ENCODE measurements at regions not wholly inside any gene's neighbourhood (a gene's known extent, or its start where the extent isn't known, plus 50 kb on each side); places are given as distances from the start of the nearest gene placed in this dataset.

DNA sequence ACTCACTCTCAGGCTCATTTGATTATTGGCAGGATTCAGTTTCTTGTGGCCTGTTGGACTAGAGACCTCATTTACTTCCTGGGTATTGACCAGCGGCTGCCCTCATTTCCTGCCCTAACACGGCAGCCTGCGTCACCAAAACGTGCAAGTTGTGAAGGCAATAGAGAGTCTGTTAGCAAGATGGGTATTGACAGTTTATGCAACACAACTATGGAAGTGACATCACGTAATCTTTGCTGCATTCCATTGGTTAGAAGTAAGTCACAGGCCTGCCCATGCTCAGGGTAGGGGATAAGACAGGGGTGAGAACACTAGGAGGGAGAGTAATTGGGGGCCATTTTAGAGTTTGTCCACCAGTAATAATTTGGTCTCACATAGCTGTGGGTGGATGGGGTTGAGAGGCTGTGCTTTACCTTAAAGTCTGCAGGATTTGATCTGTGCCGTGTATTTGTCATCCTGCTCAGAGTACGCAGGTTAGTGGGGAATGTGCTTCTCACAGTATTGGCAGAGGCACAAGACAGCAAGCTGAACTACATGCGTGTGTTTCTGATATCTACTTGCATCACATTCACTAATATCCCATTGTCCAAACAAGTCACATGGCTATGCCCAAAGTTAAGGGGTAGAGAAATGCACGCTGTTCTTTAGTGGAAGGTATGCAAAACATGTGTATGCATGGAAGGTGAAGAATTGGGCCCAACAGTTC, 83.3 kb downstream of the EDEM1 start:
- DNase-seq: no peak

GRCh38 chr3:5271372-5271683, 83.8 kb downstream of the EDEM1 start:
- DNase-seq: no peak

- no peak for DNase-seq
These were observed 84.9 kb downstream of the EDEM1 start for GRCh38 chr3:5272387-5272786.

DNA sequence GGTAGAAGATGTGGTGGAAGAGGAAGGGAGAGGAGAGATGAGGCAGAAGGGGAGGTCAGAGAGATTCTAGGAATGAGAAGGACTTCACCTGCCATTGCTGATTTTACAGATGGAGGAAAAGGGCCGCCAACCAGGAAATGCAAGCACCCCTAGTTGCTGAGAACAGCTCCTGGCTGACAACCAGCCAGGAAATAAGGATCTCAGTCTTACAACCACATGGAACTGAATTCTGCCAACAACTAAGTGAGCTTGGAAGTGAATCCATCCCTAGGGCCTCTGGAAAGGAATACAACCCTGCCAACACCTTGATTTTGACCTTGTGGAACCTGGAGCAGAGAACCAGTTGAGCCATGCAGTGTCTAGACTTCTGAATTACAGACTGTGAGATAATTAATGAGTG, 86.6 kb downstream of the EDEM1 start:
- DNase-seq: no peak

GRCh38 chr3:5275529-5275928, 88.0 kb downstream of the EDEM1 start:
- DNase-seq: no peak

- no peak for DNase-seq
These were observed 89.4 kb downstream of the EDEM1 start for GRCh38 chr3:5276934-5277333.

- no peak for DNase-seq
These were observed 90.2 kb downstream of the EDEM1 start for GRCh38 chr3:5277612-5278236.

- DNase-seq: no peak
These were observed 91.2 kb downstream of the EDEM1 start for GRCh38 chr3:5278666-5279065.

DNA sequence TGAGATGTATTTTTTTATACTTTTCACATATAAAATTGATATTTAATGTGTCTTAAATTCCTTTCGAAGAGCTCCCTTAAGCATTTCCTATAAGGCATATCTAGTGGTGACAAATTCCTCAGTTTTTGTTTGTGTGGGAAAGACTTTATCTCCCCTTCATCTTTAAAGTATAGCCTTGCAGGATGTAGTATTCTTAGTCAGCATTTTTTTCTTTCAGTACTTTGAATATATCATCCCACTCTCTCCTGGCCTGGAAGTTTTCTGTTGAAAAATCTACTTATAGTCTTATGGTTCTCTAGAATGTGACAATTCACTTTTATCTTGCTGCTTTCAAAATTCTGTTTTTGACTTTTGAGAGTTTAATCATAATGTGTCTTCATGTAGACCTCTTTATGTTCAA, 95.2 kb downstream of the EDEM1 start:
- DNase-seq: no peak

DNA sequence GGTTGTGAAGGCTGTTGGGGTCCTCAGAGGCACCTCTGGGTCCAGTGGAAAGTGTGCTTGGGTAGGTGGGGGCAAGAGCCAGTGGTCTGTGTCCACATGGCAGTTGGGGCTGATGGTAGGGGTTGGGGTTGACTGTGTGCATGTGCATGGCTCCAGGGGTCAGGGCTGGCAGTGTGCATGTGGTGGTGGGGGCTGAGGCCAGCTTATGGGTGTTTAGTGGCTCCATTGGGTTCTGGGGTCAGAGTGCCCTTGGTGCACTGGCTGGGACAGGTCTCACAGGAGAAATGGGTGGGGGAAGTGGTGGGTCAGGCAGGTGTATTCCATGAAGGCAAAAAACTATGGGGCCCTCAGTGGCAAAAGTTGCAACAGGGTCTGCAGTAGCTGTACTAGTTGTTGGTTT, 97.9 kb downstream of the EDEM1 start:
- no peak for DNase-seq

DNA sequence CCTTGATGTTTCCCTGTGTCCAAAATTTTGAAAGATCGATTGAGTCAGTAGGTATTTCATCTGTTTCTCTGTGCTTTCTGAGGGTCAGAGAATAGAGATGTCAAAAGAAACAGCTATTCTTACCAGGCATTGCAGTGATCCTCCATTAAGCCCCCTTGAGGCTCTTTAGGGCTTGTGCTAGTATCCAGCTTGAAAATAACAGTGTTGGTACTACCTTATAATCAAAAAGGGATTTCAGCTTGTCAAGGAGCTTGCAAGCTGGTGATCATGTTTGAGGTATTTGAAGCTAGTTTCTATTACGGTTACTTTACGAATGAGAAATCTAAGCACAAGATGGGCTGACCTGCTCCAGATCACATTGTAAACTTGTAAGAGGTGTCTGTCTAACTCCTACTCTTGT, 103.4 kb downstream of the EDEM1 start:
- DNase-seq: no peak

GRCh38 chr3:5292512-5292911, 105.0 kb downstream of the EDEM1 start:
- no peak for DNase-seq

- no peak for DNase-seq
These were observed 105.7 kb downstream of the EDEM1 start for GRCh38 chr3:5293207-5293606.

GRCh38 chr3:5294356-5294755, 106.8 kb downstream of the EDEM1 start:
- no peak for DNase-seq

- no peak for DNase-seq
These were observed 107.7 kb downstream of the EDEM1 start for GRCh38 chr3:5295191-5295690.

- no peak for DNase-seq
These were observed 108.9 kb downstream of the EDEM1 start for GRCh38 chr3:5296362-5296761.

- DNase-seq: no peak
These were observed 110.4 kb downstream of the EDEM1 start for GRCh38 chr3:5297895-5298294.

DNA sequence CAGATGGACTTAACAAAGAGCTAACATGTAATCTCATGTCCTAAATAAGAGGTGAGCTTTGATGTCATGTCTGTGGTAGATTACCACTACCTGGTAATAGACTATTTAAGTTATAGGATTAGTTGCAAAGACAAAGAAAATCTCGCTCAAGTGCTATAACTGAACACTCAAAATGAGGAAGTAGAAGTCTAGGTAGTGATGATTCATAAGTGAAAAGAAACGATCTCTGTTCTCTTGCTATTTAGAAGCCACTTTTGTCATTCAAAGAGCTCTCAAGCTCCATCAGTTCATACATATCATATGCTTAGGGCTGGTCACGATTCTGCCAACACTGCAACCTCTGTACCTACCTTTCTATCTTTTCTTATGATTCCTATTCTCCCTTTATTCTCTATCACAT, 110.9 kb downstream of the EDEM1 start:
- no peak for DNase-seq

DNA sequence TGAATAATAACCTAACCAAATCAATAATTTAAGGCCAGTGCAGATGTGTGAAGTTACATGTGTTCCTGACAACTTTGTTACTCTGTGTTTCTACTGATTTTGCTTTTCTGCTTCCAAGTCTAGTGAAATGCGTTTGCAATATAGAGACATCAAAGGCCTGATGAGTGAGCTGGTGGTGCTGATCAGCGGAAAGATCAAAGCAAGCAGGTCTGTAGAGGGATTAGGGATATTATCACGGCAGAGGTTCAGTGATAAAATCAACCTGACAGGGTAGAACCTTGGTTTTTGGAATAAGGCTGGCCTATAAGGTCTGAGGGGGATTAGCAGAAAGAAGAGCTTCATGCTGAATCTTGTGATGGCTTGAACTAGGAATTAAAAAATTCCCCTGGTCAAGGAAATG, 111.7 kb downstream of the EDEM1 start:
- DNase-seq: no peak

DNA sequence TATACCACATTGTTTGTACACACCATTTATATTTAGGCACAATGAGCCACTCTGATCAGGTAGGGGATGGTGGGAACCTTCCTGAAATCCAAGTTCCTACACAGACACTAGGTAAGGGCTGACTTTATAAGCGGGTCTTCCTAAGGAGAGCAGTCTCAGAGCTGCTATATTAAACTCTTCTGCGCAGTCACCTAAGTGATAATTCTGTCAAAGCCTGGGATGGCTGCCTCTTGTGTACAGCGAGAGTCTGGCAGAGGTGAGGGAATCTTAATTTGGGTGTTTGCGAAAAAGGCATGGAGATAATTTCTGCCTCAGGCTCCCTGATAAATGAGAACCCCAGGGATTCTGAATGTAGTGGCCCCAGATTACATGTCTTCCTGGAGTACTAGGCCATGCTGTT, 113.1 kb downstream of the EDEM1 start:
- no peak for DNase-seq

- DNase-seq: no peak
These were observed 114.3 kb downstream of the EDEM1 start for GRCh38 chr3:5301651-5302297.

DNA sequence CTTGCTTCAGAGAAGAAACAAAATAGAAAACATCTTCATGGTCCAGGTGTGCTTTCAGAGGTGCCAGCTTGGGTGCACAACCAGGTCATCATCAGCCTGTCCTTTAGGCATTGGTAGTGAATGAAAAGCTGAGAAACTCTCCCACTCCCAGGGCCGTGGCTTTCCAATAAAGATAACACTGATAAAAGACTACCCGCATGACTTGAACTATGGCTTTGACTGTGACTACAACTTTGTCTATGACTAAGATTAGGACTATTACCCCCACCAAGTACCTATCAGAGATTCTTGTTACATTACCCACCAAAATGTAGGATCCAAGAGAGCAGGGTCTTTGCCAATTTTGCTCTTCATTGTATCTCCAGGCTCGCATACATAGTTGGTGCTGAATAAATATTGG, 115.2 kb downstream of the EDEM1 start:
- no peak for DNase-seq

- no peak for DNase-seq
These were observed 116.7 kb downstream of the EDEM1 start for GRCh38 chr3:5304188-5304587.

All from activated CD4-positive, alpha-beta T cell treated with anti-CD3 and anti-CD28 coated beads for 48 hours (primary cell).